ENCODE measurements at regions not wholly inside any gene's neighbourhood (a gene's known extent, or its start where the extent isn't known, plus 50 kb on each side); places are given as distances from the start of the nearest gene placed in this dataset.

DNA sequence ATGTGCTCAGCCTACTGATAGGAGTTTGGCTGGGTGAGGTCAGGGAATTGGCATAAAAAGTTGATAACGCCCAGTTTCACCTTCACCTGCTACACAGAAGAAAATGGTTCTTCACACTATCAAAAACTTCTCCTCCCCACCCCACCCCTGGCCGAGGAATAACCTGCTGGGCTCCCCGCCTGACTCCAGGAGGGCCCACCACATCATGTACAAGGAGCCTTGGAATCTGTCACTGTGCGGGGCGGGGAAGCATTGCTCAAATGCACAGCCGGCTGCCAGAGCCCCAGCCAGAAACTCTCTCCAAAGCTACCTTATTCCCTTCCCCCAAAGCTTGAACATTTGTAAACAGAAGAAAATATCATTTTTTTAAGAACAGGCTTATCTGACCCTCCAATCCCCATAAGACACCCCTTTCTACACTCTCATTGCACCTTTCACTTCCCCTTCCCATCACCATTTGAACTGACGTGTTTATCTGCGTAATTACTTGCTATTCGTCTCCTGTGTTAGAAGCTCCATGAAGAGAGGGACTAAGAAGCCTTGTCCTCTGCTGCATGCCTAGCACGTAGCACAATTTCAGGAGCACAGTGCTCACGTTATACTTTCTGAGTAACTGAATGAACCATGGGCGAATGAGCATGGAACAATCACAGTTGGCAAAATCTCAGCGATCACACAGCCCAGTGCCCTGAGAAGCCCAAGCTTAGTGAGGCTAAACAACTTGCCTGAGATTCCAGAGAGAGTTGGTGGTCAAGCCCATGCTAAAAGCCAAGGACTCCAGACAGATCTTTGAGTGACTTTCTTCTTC is 82.9 kb downstream of the HES1 start:
- DNase-seq (ENCODE audit: low spot score): no peak

DNA sequence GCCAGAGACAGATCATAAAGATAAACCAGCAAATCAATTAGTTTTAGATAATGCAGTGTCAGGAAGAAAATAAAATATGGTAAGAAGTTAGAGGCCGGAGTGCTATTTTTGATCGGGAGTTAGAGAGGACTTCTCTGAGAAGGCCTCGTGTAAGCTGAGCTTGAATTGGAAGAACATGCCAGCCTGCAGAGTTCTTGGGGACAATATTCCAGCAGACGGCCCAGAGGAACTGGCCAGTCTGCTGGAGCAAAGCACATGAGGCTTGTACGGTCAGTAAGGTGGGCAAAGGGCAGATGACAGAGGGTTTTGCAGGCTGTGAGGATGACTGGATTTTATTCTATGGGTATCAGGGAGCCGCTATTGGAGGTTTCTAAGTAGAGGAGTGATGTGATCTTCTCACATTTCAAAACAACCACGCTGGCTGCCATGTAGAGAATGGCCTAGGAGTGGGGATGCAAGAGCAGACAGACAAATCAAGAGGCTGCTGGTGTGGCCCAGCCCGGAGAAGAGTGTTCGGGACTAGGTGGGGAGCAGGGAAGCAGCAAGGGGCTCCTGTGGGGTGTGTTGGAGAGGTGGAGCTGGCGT is 84.0 kb downstream of the HES1 start:
- no peak for DNase-seq (ENCODE audit: low spot score)

GRCh38 chr3:194220901-194221326 is 85.0 kb downstream of the HES1 start:
- peak; percentile 38 for DNase-seq (ENCODE audit: low spot score)

DNA sequence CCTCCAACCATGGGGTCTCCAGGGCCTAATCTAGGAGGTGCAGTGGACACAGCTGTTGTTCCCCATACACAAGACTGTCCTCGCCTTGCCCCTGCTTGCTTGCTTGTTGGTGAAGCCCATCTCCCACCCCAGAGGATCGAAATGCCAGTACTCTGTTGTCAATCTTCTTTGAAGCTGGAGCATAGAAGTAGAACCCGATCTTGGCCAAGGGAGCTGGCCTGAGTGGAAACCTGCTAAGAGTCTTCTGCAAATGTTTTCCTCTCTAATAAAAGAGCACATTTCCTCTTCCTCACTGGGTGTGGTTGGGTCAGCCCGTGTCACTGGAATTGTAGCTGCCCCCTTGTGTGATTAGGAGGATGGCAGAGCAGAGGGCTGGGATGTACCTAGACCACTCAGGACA is 85.4 kb downstream of the HES1 start:
- no peak for DNase-seq (ENCODE audit: low spot score)

DNA sequence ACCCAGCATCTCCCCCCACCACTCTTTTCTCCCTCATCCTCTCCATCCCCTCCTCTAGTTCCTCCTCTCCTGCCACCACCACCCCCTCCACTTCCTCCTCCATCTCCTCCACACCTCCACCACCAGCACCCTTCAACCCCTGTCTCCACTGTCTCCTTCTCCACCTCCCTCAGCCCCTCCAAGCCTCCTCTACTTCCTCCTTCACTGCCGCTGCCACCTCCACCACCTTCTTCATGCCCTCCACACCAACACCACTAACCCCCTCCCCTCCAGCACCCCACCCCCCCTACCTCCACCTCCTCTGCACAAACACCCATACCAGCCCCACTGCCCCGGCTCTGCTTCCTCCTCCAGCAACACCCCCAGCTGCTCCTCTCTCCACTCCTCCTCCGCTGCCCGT is 88.0 kb downstream of the HES1 start:
- no peak for DNase-seq (ENCODE audit: low spot score)

- no peak for DNase-seq (ENCODE audit: low spot score)
Measured at GRCh38 chr3:194224471-194225417, 88.8 kb downstream of the HES1 start.

DNA sequence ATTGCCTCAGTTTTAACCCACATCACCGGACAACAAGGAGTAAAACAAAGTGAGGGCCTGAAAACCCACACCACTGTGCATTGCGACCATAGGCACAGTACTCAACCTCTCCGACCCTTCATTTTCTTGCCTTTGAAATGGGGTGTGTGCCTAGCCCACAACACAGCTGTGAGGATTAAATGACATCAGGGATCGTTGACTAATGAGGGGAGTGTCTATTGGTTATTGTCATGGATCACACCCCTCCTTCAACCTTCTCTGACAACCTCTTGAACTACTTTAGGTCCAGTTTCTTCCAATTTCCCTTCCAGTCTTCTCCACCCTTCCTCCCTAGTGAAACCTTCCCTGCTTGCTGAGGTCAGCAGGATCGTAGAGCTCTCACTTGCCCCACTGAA is 89.5 kb downstream of the HES1 start:
- no peak for DNase-seq (ENCODE audit: low spot score)

GRCh38 chr3:194225988-194226663 is 90.2 kb downstream of the HES1 start:
- no peak for DNase-seq (ENCODE audit: low spot score)

DNA sequence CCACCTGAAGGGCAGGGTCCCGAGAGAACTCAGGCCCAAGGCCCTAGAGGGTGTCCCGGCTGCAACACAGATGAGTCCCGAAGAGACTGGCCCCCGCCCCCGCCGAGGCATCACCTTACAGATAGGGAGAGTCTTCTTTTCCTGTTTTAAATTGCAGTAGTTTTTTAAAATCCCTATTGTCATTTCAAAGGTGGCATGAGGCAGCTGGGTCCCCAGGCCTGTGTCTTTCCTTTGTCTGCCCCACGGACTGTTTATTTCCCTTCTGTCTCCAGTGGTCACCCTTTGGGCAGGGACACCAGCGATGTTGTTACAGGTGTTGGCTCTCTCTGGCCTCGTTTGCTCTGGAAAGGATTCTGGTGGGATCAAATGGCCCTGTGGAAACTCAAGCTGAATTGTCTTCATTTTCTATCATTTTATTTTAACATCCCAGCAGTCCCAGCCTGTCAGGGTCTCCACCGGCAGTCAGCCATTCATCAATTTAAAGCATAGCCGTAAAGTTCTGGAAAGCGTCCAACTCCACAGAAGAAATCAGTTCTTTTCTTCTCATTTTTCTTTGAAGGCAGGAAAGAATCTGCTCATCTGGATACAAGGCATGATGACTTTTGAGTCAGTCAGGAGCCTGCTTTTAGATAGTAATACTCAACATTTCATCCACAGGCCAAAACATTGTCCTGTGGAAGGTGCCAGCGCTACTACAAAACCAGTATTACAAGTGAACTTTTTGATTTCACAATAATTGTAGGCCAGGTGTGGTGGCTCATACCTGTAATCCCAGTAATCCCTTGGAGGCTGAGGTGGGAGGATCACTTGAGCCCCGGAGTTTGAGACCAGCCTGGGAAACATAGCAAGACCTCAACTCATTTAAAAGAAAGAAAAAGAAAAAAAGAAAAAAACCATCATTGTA is 96.2 kb downstream of the HES1 start:
- no peak for DNase-seq (ENCODE audit: low spot score)

GRCh38 chr3:194233150-194233549 is 97.2 kb downstream of the HES1 start:
- DNase-seq (ENCODE audit: low spot score): no peak

DNA sequence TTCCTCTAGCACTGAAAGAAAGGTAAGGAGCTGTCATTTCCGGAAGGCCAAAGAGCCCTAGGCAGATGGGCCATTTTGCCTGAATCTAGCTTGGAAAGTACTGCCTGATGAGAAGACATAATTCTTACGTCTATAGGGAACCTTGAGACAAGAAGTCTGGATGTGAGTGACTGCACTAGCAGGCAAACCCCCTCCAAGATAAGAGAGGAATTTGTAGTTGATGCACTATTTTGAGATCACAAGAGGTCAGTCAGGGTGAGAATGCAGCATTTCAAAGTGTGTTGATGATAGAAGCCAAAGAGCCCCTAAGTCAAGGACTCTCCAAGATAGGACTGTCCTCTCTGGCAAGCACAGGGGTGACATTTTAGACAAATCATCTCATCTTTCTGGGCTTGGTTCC is 99.2 kb downstream of the HES1 start:
- no peak for DNase-seq (ENCODE audit: low spot score)

GRCh38 chr3:194237110-194237509 is 101.2 kb downstream of the HES1 start:
- no peak for DNase-seq (ENCODE audit: low spot score)

- no peak for DNase-seq (ENCODE audit: low spot score)
Measured at GRCh38 chr3:194240766-194241165, 104.8 kb downstream of the HES1 start.

DNA sequence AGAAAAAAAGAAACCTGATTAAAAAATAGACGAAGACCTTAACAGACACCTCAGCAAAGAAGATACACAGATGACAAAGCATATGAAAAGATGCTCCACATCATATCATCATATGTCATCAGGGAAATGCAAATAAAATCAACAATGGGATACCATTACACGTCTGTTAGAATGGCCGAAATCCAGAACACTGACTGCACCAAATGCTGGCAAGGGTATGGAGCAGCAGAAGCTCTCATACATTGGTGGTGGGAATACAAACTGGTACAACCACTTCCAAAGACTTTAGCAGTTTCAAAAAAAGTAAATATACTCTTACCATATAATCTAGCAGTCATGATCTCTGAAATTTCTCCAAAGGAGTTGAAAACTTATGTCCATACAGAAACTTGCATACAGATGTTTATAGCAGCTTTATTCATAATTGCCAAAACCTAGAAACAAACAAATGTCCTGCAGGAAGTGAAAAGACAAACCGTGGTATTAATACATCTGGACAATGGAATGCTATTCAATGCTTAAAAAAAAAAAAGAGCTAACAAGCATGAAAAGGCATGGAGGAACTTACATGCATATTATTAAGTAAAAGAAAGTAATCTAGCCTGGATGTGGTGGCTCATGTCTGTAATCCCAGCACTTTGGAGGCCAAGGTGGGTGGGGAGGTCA is 107.4 kb downstream of the HES1 start:
- no peak for DNase-seq (ENCODE audit: low spot score)

DNA sequence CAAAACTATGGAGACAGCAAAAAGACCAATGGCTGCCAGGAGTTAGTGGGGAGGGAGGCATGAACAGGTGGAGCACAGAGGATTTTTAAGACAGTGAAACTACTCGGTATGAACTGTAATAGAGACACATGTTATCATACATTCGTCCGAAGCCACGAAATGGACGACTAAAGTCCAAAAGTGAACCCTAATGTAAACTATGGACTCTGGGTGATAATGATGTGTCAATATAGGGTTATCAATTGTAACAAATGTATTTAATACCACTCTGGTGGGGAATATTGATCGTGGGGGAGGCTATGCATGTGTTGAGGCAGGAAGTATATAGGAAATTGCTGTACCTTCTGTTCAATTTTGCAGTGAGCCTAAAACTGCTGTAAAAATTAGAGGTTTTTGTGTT is 107.0 kb downstream of the CPN2 start:
- DNase-seq (ENCODE audit: low spot score): no peak

- no peak for DNase-seq (ENCODE audit: low spot score)
Measured at GRCh38 chr3:194245474-194245873, 105.7 kb downstream of the CPN2 start.

DNA sequence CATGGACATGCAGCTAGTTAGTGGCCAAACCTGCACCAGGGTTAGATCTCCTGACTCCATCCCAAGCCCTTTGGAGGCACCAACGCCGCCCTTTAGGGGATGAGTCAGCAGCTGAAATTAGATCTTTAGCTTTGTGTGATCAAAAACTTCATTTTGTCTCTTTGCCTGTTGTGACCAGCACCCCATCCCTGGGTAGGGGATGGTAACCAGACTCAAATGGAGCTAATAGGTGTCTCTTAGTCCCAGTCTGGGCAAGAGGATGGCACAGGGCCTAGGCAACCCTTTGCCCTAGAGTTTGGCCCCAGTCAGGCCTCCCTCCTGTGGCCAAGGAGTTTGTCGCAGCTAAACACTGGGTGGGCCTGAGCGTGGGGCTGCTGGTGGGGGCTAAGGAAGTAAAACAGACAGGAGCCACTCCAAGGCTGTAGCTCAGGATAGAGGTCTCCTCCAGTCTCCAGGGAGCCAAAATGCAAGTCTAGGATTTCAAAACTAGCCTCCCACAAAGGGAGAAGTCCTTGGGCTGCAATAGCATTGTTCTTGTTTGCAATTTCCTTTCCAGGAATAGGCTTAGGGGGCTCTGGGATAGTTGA is 105.1 kb downstream of the CPN2 start:
- DNase-seq (ENCODE audit: low spot score): no peak

DNA sequence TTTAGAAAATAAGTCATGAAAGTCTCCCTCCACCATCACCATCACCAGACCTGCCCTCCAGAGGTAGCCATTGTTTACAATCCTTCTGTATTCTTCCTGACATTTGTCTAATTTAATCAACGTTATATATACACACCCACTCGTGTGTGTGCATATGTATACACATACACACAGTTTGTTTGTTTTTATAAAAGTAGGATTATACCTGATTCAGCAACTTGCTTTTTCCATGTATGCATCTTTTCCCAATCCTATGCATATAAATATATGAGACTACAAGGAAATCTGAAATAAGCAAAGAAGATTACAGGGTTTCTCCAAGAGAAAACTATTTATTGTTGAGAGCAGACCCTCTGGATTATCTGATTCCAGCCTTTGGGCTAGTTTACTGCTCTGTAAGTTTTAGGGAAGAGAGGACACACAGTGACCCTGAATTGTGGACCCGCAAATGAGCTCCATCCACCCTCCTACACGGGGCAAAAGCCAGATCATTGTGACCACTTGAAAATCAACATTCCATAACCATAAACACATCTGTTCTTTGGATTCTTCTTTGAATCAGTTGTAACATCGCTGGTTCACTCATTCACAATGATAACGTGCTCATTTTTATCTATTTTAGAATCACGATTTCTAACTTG is 104.3 kb downstream of the CPN2 start:
- DNase-seq (ENCODE audit: low spot score): no peak

- no peak for DNase-seq (ENCODE audit: low spot score)
Measured at GRCh38 chr3:194247350-194247740, 103.8 kb downstream of the CPN2 start.
